Liver (tissue), 3 donors: ENCODE measurements at regions not wholly inside any gene's neighbourhood (a gene's known extent, or its start where the extent isn't known, plus 50 kb on each side); places are given as distances from the start of the nearest gene placed in this dataset.

ENCODE experiments used
- ATF3 ChIP-seq: IDR thresholded peaks from 2 replicates; pipeline ENCODE4 v1.6.1; 2016; ENCODE audit warnings: antibody characterized with exemption
- CTCF ChIP-seq: fragments of 150-350 bp; IDR thresholded peaks from 2 replicates; pipeline ENCODE4 v1.5.1; 2017; ENCODE audit warnings: improper control_type of control experiment, low read depth, low read length; ENCODE audit not compliant: missing input control
- FOXA2 ChIP-seq: IDR thresholded peaks from 2 replicates; pipeline ENCODE4 v1.6.1; 2016; ENCODE audit warnings: antibody characterized with exemption
- GABPA ChIP-seq, 2 donors: IDR thresholded peaks in 1 of 2; conservative IDR thresholded peaks in 1 of 2; 2 replicates each; pipeline ENCODE4 v1.6.1; 2016; ENCODE audit warnings: antibody characterized with exemption in 2 of 2, mild to moderate bottlenecking in 1 of 2, moderate library complexity in 1 of 2
- JUND ChIP-seq, 2 donors: IDR thresholded peaks; 2 replicates each; pipeline ENCODE4 v1.6.1; 2016; ENCODE audit warnings: antibody characterized with exemption in 2 of 2
- MAX ChIP-seq: IDR thresholded peaks from 2 replicates; pipeline ENCODE4 v1.6.1; 2016; ENCODE audit warnings: antibody characterized with exemption
- RAD21 ChIP-seq, 2 donors: IDR thresholded peaks; 2 replicates each; pipeline ENCODE4 v1.6.1; 2016; ENCODE audit warnings: antibody characterized with exemption in 2 of 2, mild to moderate bottlenecking in 2 of 2
- REST ChIP-seq: IDR thresholded peaks from 2 replicates; pipeline ENCODE4 v1.6.1; 2016; ENCODE audit warnings: antibody characterized with exemption, mild to moderate bottlenecking
- RXRA ChIP-seq, 2 donors: IDR thresholded peaks; 2 replicates each; pipeline ENCODE4 v1.6.1; 2017 to 2018; ENCODE audit warnings: antibody characterized with exemption in 2 of 2, mild to moderate bottlenecking in 1 of 2
- TAF1 ChIP-seq: conservative IDR thresholded peaks from 2 replicates; pipeline ENCODE4 v1.6.1; 2016; ENCODE audit warnings: antibody characterized with exemption, mild to moderate bottlenecking
- YY1 ChIP-seq: IDR thresholded peaks from 2 replicates; pipeline ENCODE4 v1.6.1; 2016; ENCODE audit warnings: antibody characterized with exemption, mild to moderate bottlenecking
- ZBTB33 ChIP-seq: IDR thresholded peaks from 2 replicates; pipeline ENCODE4 v1.6.1; 2016; ENCODE audit warnings: antibody characterized with exemption
- donor health status: healthy.
- donor health status: healthy.

- no peak for TF ChIP-seq CTCF
- no peak for TF ChIP-seq ATF3
- no peak for TF ChIP-seq REST
- no peak for TF ChIP-seq RAD21 (IDR thresholded peaks at IDR 0.05)
- TF ChIP-seq MAX: no peak
- TF ChIP-seq JUND (IDR thresholded peaks at IDR 0.05): no peak
- TF ChIP-seq TAF1: no peak
- no peak for TF ChIP-seq GABPA (IDR thresholded peaks at IDR 0.05 in 1 of 2, conservative IDR thresholded peaks at IDR 0.05 in 1 of 2)
- TF ChIP-seq YY1: no peak
- TF ChIP-seq ZBTB33: no peak
- TF ChIP-seq RXRA (IDR thresholded peaks at IDR 0.05): no peak
- no peak for TF ChIP-seq FOXA2
Observed at GRCh38 chr5:152933056-152933455, 528.0 kb upstream of the NMUR2 start.
